Peyer's patch (tissue), 4 donors: ENCODE measurements at regions not wholly inside any gene's neighbourhood (a gene's known extent, or its start where the extent isn't known, plus 50 kb on each side); places are given as distances from the start of the nearest gene placed in this dataset.

Experiments
- DNase-seq, 3 donors: peaks; one replicate each; pipeline ENCODE4 v3.0.0-alpha.2; 2017 to 2019
- H3K27ac ChIP-seq, 4 donors: fragments of 200-600 bp; sonication (generic); one replicate each; pipeline ENCODE4 v1.5.1; 2016 to 2019
- H3K27me3 ChIP-seq, 2 donors: fragments of 200-600 bp; sonication (generic); one replicate each; pipeline ENCODE4 v1.5.1; 2019
- H3K36me3 ChIP-seq, 3 donors: fragments of 200-600 bp; sonication (generic); one replicate each; pipeline ENCODE4 v1.5.1; 2016 to 2019
- H3K4me1 ChIP-seq, 4 donors: fragments of 200-600 bp; sonication (generic); one replicate each; pipeline ENCODE4 v1.5.1; 2016 to 2019
- H3K4me3 ChIP-seq, 4 donors: fragments of 200-600 bp; sonication (generic); 1 replicate in 3 of 4; 2 replicates in 1 of 4; pipeline ENCODE4 v1.5.1; 2016 to 2019; ENCODE audit warnings: mild to moderate bottlenecking in 1 of 4
- H3K9me3 ChIP-seq, 4 donors: fragments of 200-600 bp; sonication (generic); one replicate each; pipeline ENCODE4 v1.5.1; 2016 to 2019; ENCODE audit warnings: mild to moderate bottlenecking in 1 of 4
- CTCF ChIP-seq, 6 experiments: fragments of 450-650 bp in 4 of 6; fragments of 200-600 bp in 2 of 6; sonication (generic) in 1 of 6; IDR thresholded peaks; one replicate each; pipeline ENCODE4 v1.5.1; 2017 to 2019; ENCODE audit warnings: antibody characterized with exemption in 6 of 6, mild to moderate bottlenecking in 3 of 6, moderate library complexity in 1 of 6
- POLR2A ChIP-seq, 2 donors: fragments of 450-650 bp; IDR thresholded peaks; one replicate each; pipeline ENCODE4 v1.5.1; 2017; ENCODE audit warnings: antibody characterized with exemption in 2 of 2, mild to moderate bottlenecking in 2 of 2, moderate library complexity in 2 of 2

- no peaks in the 10 kb centered on the region for H3K27me3 ChIP-seq
- TF ChIP-seq POLR2A (IDR thresholded peaks at IDR 0.05): no peak
- TF ChIP-seq CTCF (IDR thresholded peaks at IDR 0.05): no peak
- no peaks in the 10 kb centered on the region for H3K4me1 ChIP-seq
- H3K9me3 ChIP-seq: no peaks in the 10 kb centered on the region
- no peaks in the 10 kb centered on the region for H3K36me3 ChIP-seq
- H3K4me3 ChIP-seq: no peak overlapping the region
- DNase-seq: no peak
- H3K27ac ChIP-seq: no peak overlapping the region
Observed at GRCh38 chr9:22682961-22683699, 236.5 kb downstream of the DMRTA1 start.

- Histone ChIP-seq H3K36me3 (no peaks in the 10 kb centered on the region), H3K4me1 (no peaks in the 10 kb centered on the region), H3K4me3 (no peak overlapping the region), H3K27ac (no peak overlapping the region), H3K9me3 (no peaks in the 10 kb centered on the region), H3K27me3 (no peaks in the 10 kb centered on the region)
- TF ChIP-seq CTCF (IDR thresholded peaks at IDR 0.05) (no peak), POLR2A (IDR thresholded peaks at IDR 0.05) (no peak)
- DNase-seq: no peak
Observed at GRCh38 chr9:22683700-22684075, 237.1 kb downstream of the DMRTA1 start.

GRCh38 chr9:22693156-22693555 lies 246.5 kb downstream of the DMRTA1 start:
- Histone ChIP-seq H3K4me1 (no peaks in the 10 kb centered on the region), H3K27me3 (no peaks in the 10 kb centered on the region), H3K4me3 (no peak overlapping the region), H3K27ac (no peak overlapping the region), H3K9me3 (no peaks in the 10 kb centered on the region), H3K36me3 (no peaks in the 10 kb centered on the region)
- no peak for DNase-seq
- TF ChIP-seq POLR2A (IDR thresholded peaks at IDR 0.05) (no peak), CTCF (IDR thresholded peaks at IDR 0.05) (no peak)

GRCh38 chr9:22700171-22700570 lies 253.5 kb downstream of the DMRTA1 start:
- H3K9me3 ChIP-seq: no peaks in the 10 kb centered on the region
- H3K27me3 ChIP-seq: no peaks in the 10 kb centered on the region
- no peak overlapping the region for H3K4me3 ChIP-seq
- H3K4me1 ChIP-seq: no peaks in the 10 kb centered on the region
- no peak for DNase-seq
- no peaks in the 10 kb centered on the region for H3K36me3 ChIP-seq
- TF ChIP-seq CTCF (IDR thresholded peaks at IDR 0.05) (no peak), POLR2A (IDR thresholded peaks at IDR 0.05) (no peak)
- no peak overlapping the region for H3K27ac ChIP-seq

- Histone ChIP-seq H3K27ac (no peak overlapping the region), H3K4me1 (no peaks in the 10 kb centered on the region), H3K27me3 (no peaks in the 10 kb centered on the region), H3K4me3 (no peak overlapping the region), H3K36me3 (no peaks in the 10 kb centered on the region), H3K9me3 (no peaks in the 10 kb centered on the region)
- DNase-seq: no peak
- TF ChIP-seq CTCF (IDR thresholded peaks at IDR 0.05) (no peak), POLR2A (IDR thresholded peaks at IDR 0.05) (no peak)
Observed at GRCh38 chr9:22718653-22719052, 272.0 kb downstream of the DMRTA1 start.

- no peak for TF ChIP-seq POLR2A (IDR thresholded peaks at IDR 0.05)
- no peak for TF ChIP-seq CTCF (IDR thresholded peaks at IDR 0.05)
- H3K36me3 ChIP-seq: no peaks in the 10 kb centered on the region
Observed at GRCh38 chr9:22722492-22722891, 275.9 kb downstream of the DMRTA1 start.

More at GRCh38 chr9:22722492-22722891, 275.9 kb downstream of the DMRTA1 start:
- no peak for DNase-seq
- H3K27me3 ChIP-seq: no peaks in the 10 kb centered on the region
- H3K4me1 ChIP-seq: no peaks in the 10 kb centered on the region
- no peaks in the 10 kb centered on the region for H3K9me3 ChIP-seq
- no peak overlapping the region for H3K4me3 ChIP-seq
- H3K27ac ChIP-seq: no peak overlapping the region
